Liver (tissue), 8 donors: ENCODE measurements at regions not wholly inside any gene's neighbourhood (a gene's known extent, or its start where the extent isn't known, plus 50 kb on each side); places are given as distances from the start of the nearest gene placed in this dataset.

Experiments used
- DNase-seq: peaks from one replicate; pipeline ENCODE4 v3.0.0-alpha.2; 2017; ENCODE audit warnings: low spot score
- H3K27ac ChIP-seq, 2 donors: one replicate each; pipeline ENCODE4 v1.7.0; 2013; ENCODE audit warnings: inconsistent platforms in 2 of 2, low read length in 2 of 2, control low read depth in 1 of 2, low read depth in 1 of 2, mild to moderate bottlenecking in 1 of 2
- H3K27me3 ChIP-seq, 4 donors: one replicate each; pipeline versions ENCODE4 v1.6.1 to v1.7.0; 2013; ENCODE audit warnings: low read length in 3 of 4, inconsistent platforms in 1 of 4, mild to moderate bottlenecking in 1 of 4, moderate library complexity in 1 of 4; ENCODE audit not compliant: control insufficient read depth in 4 of 4, insufficient read depth in 4 of 4
- H3K36me3 ChIP-seq, 4 donors: one replicate each; pipeline versions ENCODE4 v1.6.1 to v1.7.0; 2013; ENCODE audit warnings: low read length in 3 of 4, mild to moderate bottlenecking in 3 of 4, low read depth in 1 of 4, moderate library complexity in 1 of 4; ENCODE audit not compliant: control insufficient read depth in 4 of 4, insufficient read depth in 3 of 4
- H3K4me1 ChIP-seq, 4 donors: one replicate each; pipeline versions ENCODE4 v1.6.1 to v1.7.0; 2013; ENCODE audit warnings: low read length in 3 of 4, mild to moderate bottlenecking in 3 of 4, moderate library complexity in 1 of 4; ENCODE audit not compliant: control insufficient read depth in 4 of 4, insufficient read depth in 4 of 4
- H3K4me3 ChIP-seq, 3 donors: one replicate each; pipeline versions ENCODE4 v1.6.1 to v1.7.0; 2013; ENCODE audit warnings: low read length in 3 of 3, control low read depth in 1 of 3, low read depth in 1 of 3, mild to moderate bottlenecking in 1 of 3
- H3K9ac ChIP-seq, 2 donors: one replicate each; pipeline ENCODE4 v1.7.0; 2013; ENCODE audit warnings: low read length in 2 of 2, mild to moderate bottlenecking in 2 of 2, moderate library complexity in 2 of 2, control low read depth in 1 of 2, low read depth in 1 of 2
- H3K9me3 ChIP-seq, 4 donors: one replicate each; pipeline versions ENCODE4 v1.6.1 to v1.7.0; 2013; ENCODE audit warnings: low read length in 3 of 4; ENCODE audit not compliant: control insufficient read depth in 4 of 4
- EGR1 ChIP-seq, 2 donors: IDR thresholded peaks; 2 replicates each; pipeline ENCODE4 v1.6.1; 2016 to 2018; ENCODE audit warnings: antibody characterized with exemption in 2 of 2, low read depth in 2 of 2
- FOXA1 ChIP-seq: IDR thresholded peaks from 2 replicates; pipeline ENCODE4 v1.6.1; 2016; ENCODE audit warnings: antibody characterized with exemption
- FOXA2 ChIP-seq: IDR thresholded peaks from 2 replicates; pipeline ENCODE4 v1.6.1; 2016; ENCODE audit warnings: antibody characterized with exemption
- GABPA ChIP-seq, 2 donors: IDR thresholded peaks in 1 of 2; conservative IDR thresholded peaks in 1 of 2; 2 replicates each; pipeline ENCODE4 v1.6.1; 2016; ENCODE audit warnings: antibody characterized with exemption in 2 of 2, mild to moderate bottlenecking in 1 of 2, moderate library complexity in 1 of 2
- JUND ChIP-seq, 2 donors: IDR thresholded peaks; 2 replicates each; pipeline ENCODE4 v1.6.1; 2016; ENCODE audit warnings: antibody characterized with exemption in 2 of 2
- NR2F2 ChIP-seq: IDR thresholded peaks from 2 replicates; pipeline ENCODE4 v1.6.1; 2016; ENCODE audit warnings: antibody characterized with exemption
- RAD21 ChIP-seq, 2 donors: IDR thresholded peaks; 2 replicates each; pipeline ENCODE4 v1.6.1; 2016; ENCODE audit warnings: antibody characterized with exemption in 2 of 2, mild to moderate bottlenecking in 2 of 2
- RXRA ChIP-seq, 2 donors: IDR thresholded peaks; 2 replicates each; pipeline ENCODE4 v1.6.1; 2017 to 2018; ENCODE audit warnings: antibody characterized with exemption in 2 of 2, mild to moderate bottlenecking in 1 of 2
- SP1 ChIP-seq: IDR thresholded peaks from 2 replicates; pipeline ENCODE4 v1.6.1; 2018; ENCODE audit warnings: antibody characterized with exemption, mild to moderate bottlenecking
- TAF1 ChIP-seq: conservative IDR thresholded peaks from 2 replicates; pipeline ENCODE4 v1.6.1; 2016; ENCODE audit warnings: antibody characterized with exemption, mild to moderate bottlenecking
- YY1 ChIP-seq: IDR thresholded peaks from 2 replicates; pipeline ENCODE4 v1.6.1; 2016; ENCODE audit warnings: antibody characterized with exemption, mild to moderate bottlenecking
- WGBS: extraction: QIAGEN DNeasy Blood & Tissue Kit; methylation state at CpG from one replicate; pipeline ENCODE4 v1.1.7; 2013; 5-methylcytosine and 5-hydroxymethylcytosine counted together
- TF ChIP-seq, protein P1 (sequence below): fragments of 150-350 bp; IDR thresholded peaks from 2 replicates; pipeline ENCODE4 v1.5.1; 2017; ENCODE audit warnings: improper control_type of control experiment, low read depth, low read length; ENCODE audit not compliant: missing input control
- TF ChIP-seq, protein P2 (sequence below): IDR thresholded peaks from 2 replicates; pipeline ENCODE4 v1.6.1; 2016; ENCODE audit warnings: antibody characterized with exemption, mild to moderate bottlenecking
- TF ChIP-seq, protein P3 (sequence below): IDR thresholded peaks from 2 replicates; pipeline ENCODE4 v1.6.1; 2016; ENCODE audit warnings: antibody characterized with exemption
- TF ChIP-seq, protein P4 (sequence below): IDR thresholded peaks from 2 replicates; pipeline ENCODE4 v1.6.1; 2016; ENCODE audit warnings: antibody characterized with exemption
- donor health status: healthy.
- donor health status: healthy.
- donor health status: healthy.
- donor health status: healthy.
- donor health status: healthy.

DNA sequence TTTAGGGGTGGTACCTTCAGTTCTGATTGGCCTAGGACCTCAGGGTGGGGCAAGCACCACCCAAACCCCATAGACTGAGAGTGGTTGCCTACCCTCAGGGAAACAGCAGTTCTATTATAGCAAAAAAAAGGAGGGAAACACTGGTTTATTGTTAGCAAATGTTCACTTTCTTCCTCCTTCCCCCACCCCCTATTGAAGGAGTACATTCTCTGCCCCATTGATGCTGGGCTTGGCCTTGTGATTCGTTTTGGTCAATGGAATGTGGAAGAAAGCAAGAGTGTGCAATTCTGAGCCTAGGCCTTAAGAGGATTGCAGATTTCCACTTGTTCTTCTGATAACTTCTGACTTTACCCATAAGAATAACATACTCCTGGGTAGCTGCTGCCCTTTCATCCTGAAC is 255.8 kb downstream of the NFATC2 start (continued):
- TF ChIP-seq, protein P1, sequence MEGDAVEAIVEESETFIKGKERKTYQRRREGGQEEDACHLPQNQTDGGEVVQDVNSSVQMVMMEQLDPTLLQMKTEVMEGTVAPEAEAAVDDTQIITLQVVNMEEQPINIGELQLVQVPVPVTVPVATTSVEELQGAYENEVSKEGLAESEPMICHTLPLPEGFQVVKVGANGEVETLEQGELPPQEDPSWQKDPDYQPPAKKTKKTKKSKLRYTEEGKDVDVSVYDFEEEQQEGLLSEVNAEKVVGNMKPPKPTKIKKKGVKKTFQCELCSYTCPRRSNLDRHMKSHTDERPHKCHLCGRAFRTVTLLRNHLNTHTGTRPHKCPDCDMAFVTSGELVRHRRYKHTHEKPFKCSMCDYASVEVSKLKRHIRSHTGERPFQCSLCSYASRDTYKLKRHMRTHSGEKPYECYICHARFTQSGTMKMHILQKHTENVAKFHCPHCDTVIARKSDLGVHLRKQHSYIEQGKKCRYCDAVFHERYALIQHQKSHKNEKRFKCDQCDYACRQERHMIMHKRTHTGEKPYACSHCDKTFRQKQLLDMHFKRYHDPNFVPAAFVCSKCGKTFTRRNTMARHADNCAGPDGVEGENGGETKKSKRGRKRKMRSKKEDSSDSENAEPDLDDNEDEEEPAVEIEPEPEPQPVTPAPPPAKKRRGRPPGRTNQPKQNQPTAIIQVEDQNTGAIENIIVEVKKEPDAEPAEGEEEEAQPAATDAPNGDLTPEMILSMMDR = no peak
- TF ChIP-seq TAF1 = no peak
- TF ChIP-seq RXRA (IDR thresholded peaks at IDR 0.05) = no peak
- no peak for TF ChIP-seq YY1
- TF ChIP-seq GABPA (IDR thresholded peaks at IDR 0.05 in 1 of 2, conservative IDR thresholded peaks at IDR 0.05 in 1 of 2) = no peak
- no peak for TF ChIP-seq SP1
- no peak for TF ChIP-seq JUND (IDR thresholded peaks at IDR 0.05)
- no peak for TF ChIP-seq RAD21 (IDR thresholded peaks at IDR 0.05)

DNA sequence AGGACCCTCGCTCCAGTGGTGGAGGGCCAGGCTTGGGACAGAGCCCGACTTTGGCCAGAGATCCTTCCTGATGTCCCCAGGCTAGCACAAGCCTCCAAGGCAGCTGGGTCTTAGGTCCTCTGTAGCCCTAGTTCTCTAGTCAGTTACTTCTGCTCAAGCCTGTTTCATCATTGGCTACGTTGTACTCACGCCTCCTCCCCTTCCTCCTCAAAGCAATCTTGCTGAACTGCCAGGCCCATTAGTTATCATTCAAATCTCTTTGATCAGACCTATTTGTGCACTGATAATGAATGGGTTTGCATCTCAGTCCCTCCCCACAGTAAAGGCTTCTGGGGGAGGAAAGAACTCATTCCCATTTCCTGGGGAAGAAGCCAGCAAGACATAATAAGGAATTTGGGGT is 256.8 kb downstream of the NFATC2 start:
- Histone ChIP-seq H3K4me1 (no peaks in the 10 kb centered on the region), H3K36me3 (no peaks in the 10 kb centered on the region), H3K9me3 (peaks cover 0 to 5% (median 2%) of the 10 kb centered on the region in 4 donors), H3K9ac (no peak overlapping the region), H3K27ac (no peak overlapping the region), H3K4me3 (no peak overlapping the region), H3K27me3 (no peaks in the 10 kb centered on the region)
- TF ChIP-seq EGR1 (IDR thresholded peaks at IDR 0.05; ENCODE audit: low read depth in 2 of 2) = no peak
- TF ChIP-seq FOXA2 = no peak
- TF ChIP-seq JUND (IDR thresholded peaks at IDR 0.05) = no peak
- TF ChIP-seq NR2F2 = no peak
- no peak for TF ChIP-seq RXRA (IDR thresholded peaks at IDR 0.05)
- TF ChIP-seq, protein P2, sequence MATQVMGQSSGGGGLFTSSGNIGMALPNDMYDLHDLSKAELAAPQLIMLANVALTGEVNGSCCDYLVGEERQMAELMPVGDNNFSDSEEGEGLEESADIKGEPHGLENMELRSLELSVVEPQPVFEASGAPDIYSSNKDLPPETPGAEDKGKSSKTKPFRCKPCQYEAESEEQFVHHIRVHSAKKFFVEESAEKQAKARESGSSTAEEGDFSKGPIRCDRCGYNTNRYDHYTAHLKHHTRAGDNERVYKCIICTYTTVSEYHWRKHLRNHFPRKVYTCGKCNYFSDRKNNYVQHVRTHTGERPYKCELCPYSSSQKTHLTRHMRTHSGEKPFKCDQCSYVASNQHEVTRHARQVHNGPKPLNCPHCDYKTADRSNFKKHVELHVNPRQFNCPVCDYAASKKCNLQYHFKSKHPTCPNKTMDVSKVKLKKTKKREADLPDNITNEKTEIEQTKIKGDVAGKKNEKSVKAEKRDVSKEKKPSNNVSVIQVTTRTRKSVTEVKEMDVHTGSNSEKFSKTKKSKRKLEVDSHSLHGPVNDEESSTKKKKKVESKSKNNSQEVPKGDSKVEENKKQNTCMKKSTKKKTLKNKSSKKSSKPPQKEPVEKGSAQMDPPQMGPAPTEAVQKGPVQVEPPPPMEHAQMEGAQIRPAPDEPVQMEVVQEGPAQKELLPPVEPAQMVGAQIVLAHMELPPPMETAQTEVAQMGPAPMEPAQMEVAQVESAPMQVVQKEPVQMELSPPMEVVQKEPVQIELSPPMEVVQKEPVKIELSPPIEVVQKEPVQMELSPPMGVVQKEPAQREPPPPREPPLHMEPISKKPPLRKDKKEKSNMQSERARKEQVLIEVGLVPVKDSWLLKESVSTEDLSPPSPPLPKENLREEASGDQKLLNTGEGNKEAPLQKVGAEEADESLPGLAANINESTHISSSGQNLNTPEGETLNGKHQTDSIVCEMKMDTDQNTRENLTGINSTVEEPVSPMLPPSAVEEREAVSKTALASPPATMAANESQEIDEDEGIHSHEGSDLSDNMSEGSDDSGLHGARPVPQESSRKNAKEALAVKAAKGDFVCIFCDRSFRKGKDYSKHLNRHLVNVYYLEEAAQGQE = no peak
- no peak for TF ChIP-seq TAF1
- no peak for TF ChIP-seq YY1
- no peak for DNase-seq
- WGBS = 58% methylated on average over 4 of the region's 4 CpGs

DNA sequence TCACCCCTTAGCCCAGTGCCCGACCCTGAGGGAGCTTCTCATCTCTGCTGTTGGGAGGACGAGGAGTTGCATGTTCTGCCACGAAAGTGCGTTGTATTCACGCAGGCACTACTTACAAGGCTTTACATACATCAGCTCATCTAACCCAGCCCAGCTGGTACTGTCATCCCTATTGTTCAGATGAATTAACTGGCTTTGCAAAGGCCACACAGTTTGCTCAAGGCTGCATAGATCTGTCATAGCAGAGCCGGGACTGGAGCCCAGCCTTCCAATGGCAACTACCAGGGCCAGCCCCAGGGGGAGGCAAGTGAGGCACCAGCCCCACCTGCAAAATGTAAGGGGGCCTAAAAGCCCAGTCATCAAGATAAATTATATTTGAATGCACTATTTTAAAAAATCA is 257.6 kb downstream of the NFATC2 start:
- H3K27ac ChIP-seq = no peak overlapping the region
- TF ChIP-seq, protein P3, sequence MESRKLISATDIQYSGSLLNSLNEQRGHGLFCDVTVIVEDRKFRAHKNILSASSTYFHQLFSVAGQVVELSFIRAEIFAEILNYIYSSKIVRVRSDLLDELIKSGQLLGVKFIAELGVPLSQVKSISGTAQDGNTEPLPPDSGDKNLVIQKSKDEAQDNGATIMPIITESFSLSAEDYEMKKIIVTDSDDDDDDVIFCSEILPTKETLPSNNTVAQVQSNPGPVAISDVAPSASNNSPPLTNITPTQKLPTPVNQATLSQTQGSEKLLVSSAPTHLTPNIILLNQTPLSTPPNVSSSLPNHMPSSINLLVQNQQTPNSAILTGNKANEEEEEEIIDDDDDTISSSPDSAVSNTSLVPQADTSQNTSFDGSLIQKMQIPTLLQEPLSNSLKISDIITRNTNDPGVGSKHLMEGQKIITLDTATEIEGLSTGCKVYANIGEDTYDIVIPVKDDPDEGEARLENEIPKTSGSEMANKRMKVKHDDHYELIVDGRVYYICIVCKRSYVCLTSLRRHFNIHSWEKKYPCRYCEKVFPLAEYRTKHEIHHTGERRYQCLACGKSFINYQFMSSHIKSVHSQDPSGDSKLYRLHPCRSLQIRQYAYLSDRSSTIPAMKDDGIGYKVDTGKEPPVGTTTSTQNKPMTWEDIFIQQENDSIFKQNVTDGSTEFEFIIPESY = no peak
- TF ChIP-seq, protein P2 = no peak
- no peak for TF ChIP-seq RXRA (IDR thresholded peaks at IDR 0.05)
- TF ChIP-seq GABPA (IDR thresholded peaks at IDR 0.05 in 1 of 2, conservative IDR thresholded peaks at IDR 0.05 in 1 of 2) = no peak
- TF ChIP-seq, protein P1 = no peak
- TF ChIP-seq TAF1 = no peak
- TF ChIP-seq JUND (IDR thresholded peaks at IDR 0.05) = no peak
- TF ChIP-seq FOXA1 = no peak
- no peak for TF ChIP-seq EGR1 (IDR thresholded peaks at IDR 0.05; ENCODE audit: low read depth in 2 of 2)
- TF ChIP-seq FOXA2 = no peak
- TF ChIP-seq, protein P4, sequence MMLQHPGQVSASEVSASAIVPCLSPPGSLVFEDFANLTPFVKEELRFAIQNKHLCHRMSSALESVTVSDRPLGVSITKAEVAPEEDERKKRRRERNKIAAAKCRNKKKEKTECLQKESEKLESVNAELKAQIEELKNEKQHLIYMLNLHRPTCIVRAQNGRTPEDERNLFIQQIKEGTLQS = no peak
- no peak for TF ChIP-seq YY1

More for the DNA sequence above, 257.6 kb downstream of the NFATC2 start:
- peaks cover 0 to 5% (median 3%) of the 10 kb centered on the region in 4 donors for H3K9me3 ChIP-seq
- no peak overlapping the region for H3K4me3 ChIP-seq
- no peaks in the 10 kb centered on the region for H3K27me3 ChIP-seq
- no peaks in the 10 kb centered on the region for H3K4me1 ChIP-seq
- H3K9ac ChIP-seq = no peak overlapping the region
- 71% methylated on average over 6 of the region's 6 CpGs for WGBS
- H3K36me3 ChIP-seq = no peaks in the 10 kb centered on the region
- DNase-seq = no peak
